GM12892 (cell line): ENCODE measurements at regions not wholly inside any gene's neighbourhood (a gene's known extent, or its start where the extent isn't known, plus 50 kb on each side); places are given as distances from the start of the nearest gene placed in this dataset.

Experiments
- POLR2A ChIP-seq: IDR thresholded peaks from 2 replicates; pipeline ENCODE4 v1.6.1; 2011; ENCODE audit warnings: low read depth, low read length, control low read depth
- POLR2AphosphoS5 ChIP-seq: IDR thresholded peaks from 2 replicates; pipeline ENCODE4 v1.6.1; 2011; ENCODE audit warnings: low read depth, low read length, control low read depth

DNA sequence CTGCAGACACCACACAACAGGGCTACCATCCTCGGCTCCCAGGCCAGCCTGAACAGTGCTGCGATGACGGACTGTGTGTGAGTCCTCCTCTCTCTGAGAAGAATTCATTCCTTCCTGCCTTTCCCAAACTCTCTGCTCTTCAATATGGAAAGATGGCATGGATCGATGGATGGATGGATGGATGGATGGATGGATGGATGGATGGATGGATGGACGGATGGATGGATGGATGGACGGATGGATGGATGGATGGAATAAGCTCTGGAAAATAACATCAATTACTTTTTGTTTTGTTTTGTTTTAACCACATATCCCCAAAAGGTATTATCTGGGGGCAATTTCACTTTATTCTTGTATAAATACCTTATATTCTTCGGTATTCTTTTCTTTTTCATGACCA lies 151.9 kb downstream of the AKR1D1 start:
- no peak for TF ChIP-seq POLR2AphosphoS5
- TF ChIP-seq POLR2A: no peak
